LNCAP (cell line): ENCODE measurements at regions not wholly inside any gene's neighbourhood (a gene's known extent, or its start where the extent isn't known, plus 50 kb on each side); places are given as distances from the start of the nearest gene placed in this dataset.

Source experiments
- CTCF ChIP-seq: fragments of 450-650 bp; IDR thresholded peaks from 2 replicates; pipeline ENCODE4 v1.5.1; 2017; ENCODE audit warnings: mild to moderate bottlenecking

GRCh38 chr7:17528636-17529035 is 230.2 kb downstream of the AHR start:
- TF ChIP-seq CTCF: no peak

GRCh38 chr7:17530244-17530643 is 231.8 kb downstream of the AHR start:
- no peak for TF ChIP-seq CTCF

GRCh38 chr7:17530741-17531421 is 232.4 kb downstream of the AHR start:
- peak; percentile 55 for TF ChIP-seq CTCF

GRCh38 chr7:17532861-17533404 is 234.5 kb downstream of the AHR start:
- TF ChIP-seq CTCF: no peak

GRCh38 chr7:17534348-17534747 is 235.9 kb downstream of the AHR start:
- TF ChIP-seq CTCF: no peak

GRCh38 chr7:17535776-17536175 is 237.3 kb downstream of the AHR start:
- no peak for TF ChIP-seq CTCF

GRCh38 chr7:17544401-17544800 is 245.9 kb downstream of the AHR start:
- TF ChIP-seq CTCF: no peak

GRCh38 chr7:17545348-17545747 is 246.9 kb downstream of the AHR start:
- TF ChIP-seq CTCF: no peak
